GM12878 (cell line): ENCODE measurements at regions not wholly inside any gene's neighbourhood (a gene's known extent, or its start where the extent isn't known, plus 50 kb on each side); places are given as distances from the start of the nearest gene placed in this dataset.

Source experiments
- CEBPB ChIP-seq, 2 experiments: fragments of 150-350 bp in 1 of 2; IDR thresholded peaks; 2 replicates each; pipeline ENCODE4 v1.6.1; 2012 to 2014; ENCODE audit warnings: low read depth in 2 of 2, low read length in 2 of 2, borderline replicate concordance in 1 of 2, inconsistent platforms in 1 of 2
- CTCF ChIP-seq, 3 experiments: IDR thresholded peaks in 2 of 3; conservative IDR thresholded peaks in 1 of 3; 2 replicates each; pipeline ENCODE4 v1.5.1; 2011; ENCODE audit warnings: low read depth in 3 of 3, low read length in 3 of 3, mild to moderate bottlenecking in 3 of 3, control low read depth in 2 of 3, moderate library complexity in 2 of 3, inconsistent platforms in 1 of 3, mixed read lengths in 1 of 3; ENCODE audit not compliant: control insufficient read depth in 2 of 3, insufficient read depth in 1 of 3; ENCODE audit errors: extremely low read depth in 1 of 3
- EP300 ChIP-seq, 2 experiments: fragments of 150-350 bp in 1 of 2; IDR thresholded peaks; 2 replicates each; pipeline ENCODE4 v1.6.1; 2011 to 2012; ENCODE audit warnings: low read depth in 2 of 2, low read length in 2 of 2, borderline replicate concordance in 1 of 2, improper control_type of control experiment in 1 of 2, inconsistent platforms in 1 of 2; ENCODE audit not compliant: control insufficient read depth in 1 of 2
- HCFC1 ChIP-seq: fragments of 150-350 bp; IDR thresholded peaks from 2 replicates; pipeline ENCODE4 v1.6.1; 2014; ENCODE audit warnings: low read length
- IRF3 ChIP-seq: fragments of 450-650 bp; IDR thresholded peaks from 2 replicates; pipeline ENCODE4 v1.6.1; 2014; ENCODE audit warnings: mild to moderate bottlenecking
- MXI1 ChIP-seq: fragments of 150-350 bp; IDR thresholded peaks from 2 replicates; pipeline ENCODE4 v1.6.1; 2011; ENCODE audit warnings: low read depth, mild to moderate bottlenecking, inconsistent platforms, low read length, improper control_type of control experiment
- MYB ChIP-seq: fragments of 150-350 bp; IDR thresholded peaks from 2 replicates; pipeline ENCODE4 v1.6.1; 2014; ENCODE audit warnings: mild to moderate bottlenecking, low read depth, low read length, borderline replicate concordance
- NKRF ChIP-seq: fragments of 450-650 bp; conservative IDR thresholded peaks from 2 replicates; pipeline ENCODE4 v1.6.1; 2017; ENCODE audit warnings: mild to moderate bottlenecking, moderate library complexity
- POLR2A ChIP-seq: IDR thresholded peaks from 2 replicates; pipeline ENCODE4 v1.6.1; 2011; ENCODE audit warnings: low read depth, mild to moderate bottlenecking, low read length
- SREBF1 ChIP-seq: IDR thresholded peaks from 2 replicates; pipeline ENCODE4 v1.6.1; 2012; ENCODE audit warnings: mild to moderate bottlenecking, low read length
- TAF1 ChIP-seq: IDR thresholded peaks from 2 replicates; pipeline ENCODE4 v1.6.1; 2011; ENCODE audit warnings: mild to moderate bottlenecking, low read depth, low read length, borderline replicate concordance
- ZNF24 ChIP-seq: fragments of 450-650 bp; IDR thresholded peaks from 2 replicates; pipeline ENCODE4 v1.6.1; 2017; ENCODE audit warnings: antibody characterized with exemption, mild to moderate bottlenecking
- ZNF592 ChIP-seq: fragments of 450-650 bp; IDR thresholded peaks from 2 replicates; pipeline ENCODE4 v1.6.1; 2017; ENCODE audit warnings: mild to moderate bottlenecking, moderate library complexity
- ZZZ3 ChIP-seq: IDR thresholded peaks from 2 replicates; pipeline ENCODE4 v1.6.1; 2011; ENCODE audit warnings: low read depth; ENCODE audit not compliant: control insufficient read depth, insufficient read length

- TF ChIP-seq CTCF (IDR thresholded peaks at IDR 0.05 in 2 of 3, conservative IDR thresholded peaks at IDR 0.05 in 1 of 3; ENCODE audit: control insufficient read depth in 2 of 3, extremely low read depth in 1 of 3, insufficient read depth in 1 of 3, low read depth in 3 of 3, low read length in 3 of 3) = no peak
- no peak for TF ChIP-seq TAF1
- no peak for TF ChIP-seq MYB
- TF ChIP-seq ZNF24 = no peak
- no peak for TF ChIP-seq ZNF592
- TF ChIP-seq CEBPB (IDR thresholded peaks at IDR 0.05; ENCODE audit: borderline replicate concordance in 1 of 2, low read depth in 2 of 2, low read length in 2 of 2) = no peak
- no peak for TF ChIP-seq NKRF
- no peak for TF ChIP-seq HCFC1
- TF ChIP-seq EP300 (IDR thresholded peaks at IDR 0.05; ENCODE audit: borderline replicate concordance in 1 of 2, control insufficient read depth in 1 of 2, low read depth in 2 of 2, low read length in 2 of 2) = no peak
- no peak for TF ChIP-seq ZZZ3
- TF ChIP-seq IRF3 = no peak
- no peak for TF ChIP-seq MXI1
- no peak for TF ChIP-seq POLR2A
- no peak for TF ChIP-seq SREBF1
Measured at GRCh38 chr2:7721413-7721995, 804.3 kb downstream of the RNF144A start.
